Naive thymus-derived CD4-positive, alpha-beta T cell (primary cell): ENCODE measurements at regions not wholly inside any gene's neighbourhood (a gene's known extent, or its start where the extent isn't known, plus 50 kb on each side); places are given as distances from the start of the nearest gene placed in this dataset.
A peak's percentile ranks its signal among the peaks of the same experiment; 100 is the strongest.

Source experiments
- ATAC-seq: fragments of 150-1000 bp; cut with Tn5 transposase; 2 replicates; pipeline ENCODE4 v1.10.0; 2021; ENCODE audit warnings: mild to moderate bottlenecking, moderate library complexity
- CTCF ChIA-PET: fragments of 350-600 bp; sonication (Branson Sonifier 250); formaldehyde crosslinking; loops from one replicate; lab custom pipeline; 2021; ENCODE audit warnings: antibody characterized with exemption; lab: Charles Lee
- POLR2A ChIA-PET: fragments of 350-600 bp; sonication (Branson Sonifier 250); formaldehyde crosslinking; loops from one replicate; lab custom pipeline; 2021; ENCODE audit warnings: antibody characterized with exemption, inconsistent platforms; lab: Charles Lee
- DNase-seq, 9 donors: peaks; one replicate each; pipeline versions ENCODE4 v3.0.0 to v3.0.0-alpha.2; 2020 to 2022; ENCODE audit warnings: mixed read lengths in 1 of 9
- H3K27ac ChIP-seq: one replicate; pipeline ENCODE4 v1.7.0; 2013; ENCODE audit warnings: mild to moderate bottlenecking, low read depth, low read length, moderate library complexity
- H3K27me3 ChIP-seq, 2 donors: one replicate each; pipeline ENCODE4 v1.7.0; 2013; ENCODE audit warnings: low read length in 2 of 2, mild to moderate bottlenecking in 2 of 2, moderate library complexity in 2 of 2; ENCODE audit not compliant: control insufficient read depth in 2 of 2, insufficient read depth in 2 of 2
- H3K36me3 ChIP-seq, 3 experiments: 1 replicate in 2 of 3; 2 replicates in 1 of 3; pipeline ENCODE4 v1.7.0; 2013; ENCODE audit warnings: low read length in 3 of 3, mild to moderate bottlenecking in 3 of 3, moderate library complexity in 1 of 3; ENCODE audit not compliant: insufficient read depth in 3 of 3, control insufficient read depth in 2 of 3
- H3K4me1 ChIP-seq, 2 donors: one replicate each; pipeline ENCODE4 v1.7.0; 2013; ENCODE audit warnings: low read length in 2 of 2, mild to moderate bottlenecking in 2 of 2, moderate library complexity in 1 of 2; ENCODE audit not compliant: control insufficient read depth in 2 of 2, insufficient read depth in 2 of 2
- H3K4me3 ChIP-seq: 2 replicates; pipeline ENCODE4 v1.7.0; 2013; ENCODE audit warnings: mild to moderate bottlenecking, low read length
- H3K9me3 ChIP-seq, 3 experiments: 1 replicate in 2 of 3; 2 replicates in 1 of 3; pipeline ENCODE4 v1.7.0; 2013; ENCODE audit warnings: low read length in 3 of 3; ENCODE audit not compliant: control insufficient read depth in 2 of 3
- H3K27ac Mint-ChIP-seq, 9 donors: one replicate each; pipeline ENCODE4 v1.8.0; 2020 to 2022; ENCODE audit warnings: mixed read lengths in 9 of 9, mild to moderate bottlenecking in 8 of 9, moderate library complexity in 5 of 9, inconsistent platforms in 2 of 9
- H3K27me3 Mint-ChIP-seq, 5 donors: one replicate each; pipeline ENCODE4 v1.8.0; 2021 to 2022; ENCODE audit warnings: mixed read lengths in 5 of 5, mild to moderate bottlenecking in 1 of 5
- H3K36me3 Mint-ChIP-seq, 5 donors: one replicate each; pipeline ENCODE4 v1.8.0; 2020 to 2022; ENCODE audit warnings: mixed read lengths in 5 of 5, mild to moderate bottlenecking in 3 of 5, inconsistent platforms in 1 of 5
- H3K4me1 Mint-ChIP-seq, 7 donors: one replicate each; pipeline ENCODE4 v1.8.0; 2020 to 2022; ENCODE audit warnings: mixed read lengths in 7 of 7, mild to moderate bottlenecking in 3 of 7, inconsistent platforms in 1 of 7
- H3K4me3 Mint-ChIP-seq, 10 donors: one replicate each; pipeline ENCODE4 v1.8.0; 2020 to 2022; ENCODE audit warnings: mild to moderate bottlenecking in 10 of 10, mixed read lengths in 10 of 10, moderate library complexity in 6 of 10, inconsistent platforms in 2 of 10
- H3K9me3 Mint-ChIP-seq, 11 donors: one replicate each; pipeline ENCODE4 v1.8.0; 2020 to 2022; ENCODE audit warnings: mixed read lengths in 11 of 11, mild to moderate bottlenecking in 4 of 11, inconsistent platforms in 1 of 11, moderate library complexity in 1 of 11
- intact Hi-C, 2 donors: fragments of 100-400 bp; cut with micrococcal nuclease; formaldehyde crosslinking; loops; one replicate each; pipeline ENCODE4 v1.15.1; 2023

- Mint-ChIP-seq H3K27ac (no peak overlapping the region), H3K36me3 (peaks cover 0 to 8% (median 0%) of the 10 kb centered on the region in 5 donors), H3K9me3 (peaks cover 0 to 20% (median 5%) of the 10 kb centered on the region in 11 donors), H3K27me3 (peaks cover 0 to 2% (median 0%) of the 10 kb centered on the region in 5 donors), H3K4me1 (peaks cover 0 to 3% (median 0%) of the 10 kb centered on the region in 7 donors), H3K4me3 (no peak overlapping the region)
- DNase-seq (no peak), ATAC-seq (no peak)
- Histone ChIP-seq H3K4me3 (no peak overlapping the region), H3K4me1 (no peaks in the 10 kb centered on the region), H3K36me3 (no peaks in the 10 kb centered on the region), H3K27ac (no peak overlapping the region), H3K27me3 (no peaks in the 10 kb centered on the region), H3K9me3 (no peaks in the 10 kb centered on the region)
- ChIA-PET POLR2A (no interaction called here), CTCF (no interaction called here)
- intact Hi-C loops = no loop called here
Observed at GRCh38 chr5:6862306-6862705, 149.1 kb downstream of the TENT4A start.

- Histone ChIP-seq H3K36me3 (no peaks in the 10 kb centered on the region), H3K4me3 (no peak overlapping the region), H3K27ac (no peak overlapping the region), H3K9me3 (no peaks in the 10 kb centered on the region), H3K27me3 (no peaks in the 10 kb centered on the region), H3K4me1 (peaks cover 0 to 5% of the 10 kb centered on the region in 2 donors)
- ATAC-seq = no peak
- no peak overlapping the region for H3K27ac Mint-ChIP-seq
- peaks cover 0 to 4% (median 0%) of the 10 kb centered on the region in 5 donors for H3K36me3 Mint-ChIP-seq
- peaks cover 0 to 4% (median 0%) of the 10 kb centered on the region in 7 donors for H3K4me1 Mint-ChIP-seq
- ChIA-PET POLR2A (no interaction called here), CTCF (no interaction called here)
- no peak for DNase-seq
- H3K27me3 Mint-ChIP-seq = peaks cover 0 to 2% (median 0%) of the 10 kb centered on the region in 5 donors
- H3K9me3 Mint-ChIP-seq = peaks cover 0 to 11% (median 3%) of the 10 kb centered on the region in 11 donors
- intact Hi-C loops = no loop called here
- no peak overlapping the region for H3K4me3 Mint-ChIP-seq
Observed at GRCh38 chr5:6867712-6868111, 154.5 kb downstream of the TENT4A start.

DNA sequence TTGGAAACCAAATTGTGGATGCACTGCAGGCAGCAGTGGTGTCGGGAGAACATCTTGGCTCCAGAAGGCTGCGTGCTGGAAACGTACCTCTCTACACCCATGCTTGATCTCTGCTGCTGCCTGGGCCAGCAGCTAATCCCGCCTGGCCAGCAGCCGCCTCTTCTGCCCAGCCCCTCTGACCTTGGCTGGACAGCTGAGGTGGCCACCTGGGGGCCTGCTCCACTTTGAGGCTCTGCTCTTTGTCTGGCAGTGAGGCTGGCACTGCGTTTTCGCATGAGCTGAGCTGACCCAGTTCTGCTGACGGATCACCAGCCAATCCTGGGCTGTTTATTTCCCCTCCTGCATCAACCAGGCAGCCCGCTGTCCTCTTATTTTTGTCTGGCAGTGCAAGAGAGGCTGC, 154.9 kb downstream of the TENT4A start:
- Mint-ChIP-seq H3K9me3 (peaks cover 0 to 7% (median 0%) of the 10 kb centered on the region in 11 donors), H3K4me1 (peaks cover 0 to 4% (median 0%) of the 10 kb centered on the region in 7 donors), H3K36me3 (peaks cover 0 to under 1% (median 0%) of the 10 kb centered on the region in 5 donors), H3K27ac (no peak overlapping the region), H3K27me3 (peaks cover 0 to 2% (median 0%) of the 10 kb centered on the region in 5 donors), H3K4me3 (no peak overlapping the region)
- H3K27ac ChIP-seq = no peak overlapping the region
- POLR2A ChIA-PET = no interaction called here
- H3K4me3 ChIP-seq = no peak overlapping the region
- no peak for DNase-seq
- no peaks in the 10 kb centered on the region for H3K36me3 ChIP-seq
- no peaks in the 10 kb centered on the region for H3K9me3 ChIP-seq
- CTCF ChIA-PET = no interaction called here
- H3K4me1 ChIP-seq = peaks cover 0 to 5% of the 10 kb centered on the region in 2 donors
- no peak for ATAC-seq
- H3K27me3 ChIP-seq = no peaks in the 10 kb centered on the region
- intact Hi-C loops = no loop called here

DNA sequence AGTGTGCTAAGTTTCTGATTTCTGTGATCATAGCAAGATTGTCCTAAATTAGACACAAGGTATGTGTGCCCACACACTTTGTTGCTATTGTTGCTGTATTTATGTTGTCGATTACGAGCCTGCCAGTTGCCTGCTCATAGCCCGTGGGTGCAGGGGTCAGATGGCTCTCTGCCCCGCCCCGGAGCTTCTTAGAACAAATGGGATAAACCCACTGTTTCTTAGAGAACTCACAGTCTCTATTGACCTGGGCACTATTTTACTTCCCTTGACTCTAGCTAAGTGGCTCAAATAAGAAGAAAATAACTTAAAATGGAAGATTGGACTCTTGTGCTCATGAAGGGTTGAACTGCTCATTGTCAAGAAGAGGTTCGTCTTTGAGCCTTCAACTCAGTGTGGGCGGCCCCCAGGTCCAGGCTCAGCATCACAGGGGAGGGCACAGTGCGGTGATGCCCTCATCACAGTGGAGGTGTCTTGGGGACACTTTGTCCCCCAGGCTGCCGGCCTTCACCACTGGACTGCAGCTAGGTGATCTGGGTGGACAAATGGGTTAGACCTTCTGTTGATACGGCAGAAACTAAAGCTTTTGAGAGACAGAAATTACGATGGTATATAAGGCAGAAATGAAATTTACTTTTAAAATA, 155.5 kb downstream of the TENT4A start:
- peaks cover 0 to 6% (median 0%) of the 10 kb centered on the region in 11 donors for H3K9me3 Mint-ChIP-seq
- peaks cover 0 to 5% of the 10 kb centered on the region in 2 donors for H3K4me1 ChIP-seq
- DNase-seq (no peak), ATAC-seq (no peak)
- H3K36me3 Mint-ChIP-seq = no peaks in the 10 kb centered on the region
- CTCF ChIA-PET = no interaction called here
- H3K4me1 Mint-ChIP-seq = peaks cover 0 to 4% (median 0%) of the 10 kb centered on the region in 7 donors
- no peak overlapping the region for H3K27ac ChIP-seq
- H3K4me3 ChIP-seq = no peak overlapping the region
- H3K27me3 ChIP-seq = no peaks in the 10 kb centered on the region
- POLR2A ChIA-PET = no interaction called here
- no peak overlapping the region for H3K4me3 Mint-ChIP-seq
- intact Hi-C loops = no loop called here
- no peak overlapping the region for H3K27ac Mint-ChIP-seq
- H3K36me3 ChIP-seq = no peaks in the 10 kb centered on the region
- peaks cover 0 to 2% (median 0%) of the 10 kb centered on the region in 5 donors for H3K27me3 Mint-ChIP-seq
- H3K9me3 ChIP-seq = no peaks in the 10 kb centered on the region

DNA sequence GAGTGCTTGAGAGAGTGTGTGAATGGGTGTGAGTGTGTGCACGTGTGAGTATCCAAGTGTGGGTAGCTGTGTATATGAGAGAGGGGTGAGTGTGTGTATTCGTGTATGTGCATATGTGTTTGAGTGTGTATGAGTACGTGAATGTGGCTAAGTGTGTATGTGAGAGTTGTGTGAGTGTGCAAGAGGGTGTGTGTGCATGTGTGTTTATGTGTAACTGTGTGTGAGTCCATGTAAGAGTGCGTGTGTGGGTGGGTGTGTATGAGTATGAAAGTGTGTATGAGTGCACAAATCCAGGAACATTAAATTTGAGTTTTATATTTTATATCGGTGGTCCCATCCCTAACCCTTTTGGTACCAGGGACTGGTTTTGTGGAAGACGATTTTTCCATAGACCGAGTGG, 156.4 kb downstream of the TENT4A start:
- Mint-ChIP-seq H3K4me1 (peaks cover 0 to 4% (median 0%) of the 10 kb centered on the region in 7 donors), H3K27ac (no peak overlapping the region), H3K4me3 (no peak overlapping the region), H3K36me3 (no peaks in the 10 kb centered on the region), H3K27me3 (peaks cover 0 to 2% (median 0%) of the 10 kb centered on the region in 5 donors), H3K9me3 (peaks cover 0 to 6% (median 0%) of the 10 kb centered on the region in 11 donors)
- intact Hi-C loops = no loop called here
- DNase-seq (no peak), ATAC-seq (peak; percentile 3)
- POLR2A ChIA-PET = no interaction called here
- no peaks in the 10 kb centered on the region for H3K36me3 ChIP-seq
- no peaks in the 10 kb centered on the region for H3K27me3 ChIP-seq
- no peak overlapping the region for H3K4me3 ChIP-seq
- peaks cover 0 to 5% of the 10 kb centered on the region in 2 donors for H3K4me1 ChIP-seq
- CTCF ChIA-PET = no interaction called here
- H3K27ac ChIP-seq = no peak overlapping the region
- H3K9me3 ChIP-seq = no peaks in the 10 kb centered on the region

DNA sequence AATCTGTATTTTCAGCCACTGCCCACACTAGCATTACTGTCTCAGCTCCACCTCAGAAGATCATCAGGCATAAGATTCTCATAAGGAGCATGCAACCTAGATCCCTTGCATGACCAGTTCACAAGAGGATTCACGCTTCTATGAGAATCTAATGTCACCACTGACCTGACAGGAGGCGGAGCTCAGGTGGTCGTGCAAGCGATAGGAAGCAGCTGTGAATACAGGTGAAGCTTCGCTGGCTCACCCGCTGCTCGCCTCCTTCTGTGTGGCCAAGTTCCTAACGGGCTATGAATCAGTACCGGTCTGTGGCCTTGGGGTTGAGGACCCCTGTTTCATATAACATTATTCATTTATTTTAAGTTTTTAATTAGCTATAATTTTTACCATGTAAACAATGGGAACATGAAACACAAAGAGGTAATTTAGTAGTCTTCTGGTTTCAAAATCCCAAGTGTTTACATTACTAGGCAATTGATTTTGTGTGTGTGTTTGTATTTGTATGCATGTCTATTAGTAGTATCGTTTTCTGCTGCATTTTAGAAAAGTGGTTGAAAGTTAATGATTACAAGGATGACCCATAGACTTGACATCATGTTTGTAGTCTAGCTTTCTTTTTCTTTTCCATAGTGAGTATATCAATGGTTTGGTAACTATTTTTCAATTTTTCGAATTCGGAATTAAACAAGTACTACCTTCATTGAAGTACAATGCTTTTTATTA, 159.4 kb downstream of the TENT4A start:
- intact Hi-C loops = no loop called here
- CTCF ChIA-PET = no interaction called here
- Mint-ChIP-seq H3K27ac (no peak overlapping the region), H3K27me3 (no peaks in the 10 kb centered on the region), H3K36me3 (no peaks in the 10 kb centered on the region), H3K4me3 (no peak overlapping the region), H3K4me1 (peaks cover 0 to 3% (median 0%) of the 10 kb centered on the region in 7 donors), H3K9me3 (peaks cover 0 to 2% (median 0%) of the 10 kb centered on the region in 11 donors)
- POLR2A ChIA-PET = no interaction called here
- Histone ChIP-seq H3K4me1 (peaks cover 0 to 5% of the 10 kb centered on the region in 2 donors), H3K4me3 (no peak overlapping the region), H3K9me3 (no peaks in the 10 kb centered on the region), H3K27ac (no peak overlapping the region), H3K36me3 (no peaks in the 10 kb centered on the region), H3K27me3 (no peaks in the 10 kb centered on the region)
- ATAC-seq (no peak), DNase-seq (no peak)
